Peyer's patch (tissue), 4 donors: ENCODE measurements at regions not wholly inside any gene's neighbourhood (a gene's known extent, or its start where the extent isn't known, plus 50 kb on each side); places are given as distances from the start of the nearest gene placed in this dataset.

Experiments used
- DNase-seq, 3 donors: peaks; one replicate each; pipeline ENCODE4 v3.0.0-alpha.2; 2017 to 2019
- H3K27ac ChIP-seq, 4 donors: fragments of 200-600 bp; sonication (generic); one replicate each; pipeline ENCODE4 v1.5.1; 2016 to 2019
- H3K27me3 ChIP-seq, 2 donors: fragments of 200-600 bp; sonication (generic); one replicate each; pipeline ENCODE4 v1.5.1; 2019
- H3K36me3 ChIP-seq, 3 donors: fragments of 200-600 bp; sonication (generic); one replicate each; pipeline ENCODE4 v1.5.1; 2016 to 2019
- H3K4me1 ChIP-seq, 4 donors: fragments of 200-600 bp; sonication (generic); one replicate each; pipeline ENCODE4 v1.5.1; 2016 to 2019
- H3K4me3 ChIP-seq, 4 donors: fragments of 200-600 bp; sonication (generic); 1 replicate in 3 of 4; 2 replicates in 1 of 4; pipeline ENCODE4 v1.5.1; 2016 to 2019; ENCODE audit warnings: mild to moderate bottlenecking in 1 of 4
- H3K9me3 ChIP-seq, 4 donors: fragments of 200-600 bp; sonication (generic); one replicate each; pipeline ENCODE4 v1.5.1; 2016 to 2019; ENCODE audit warnings: mild to moderate bottlenecking in 1 of 4
- POLR2A ChIP-seq, 2 donors: fragments of 450-650 bp; IDR thresholded peaks; one replicate each; pipeline ENCODE4 v1.5.1; 2017; ENCODE audit warnings: antibody characterized with exemption in 2 of 2, mild to moderate bottlenecking in 2 of 2, moderate library complexity in 2 of 2
- TF ChIP-seq, protein P1 (sequence below), 6 experiments: fragments of 450-650 bp in 4 of 6; fragments of 200-600 bp in 2 of 6; sonication (generic) in 1 of 6; IDR thresholded peaks; one replicate each; pipeline ENCODE4 v1.5.1; 2017 to 2019; ENCODE audit warnings: antibody characterized with exemption in 6 of 6, mild to moderate bottlenecking in 3 of 6, moderate library complexity in 1 of 6

DNA sequence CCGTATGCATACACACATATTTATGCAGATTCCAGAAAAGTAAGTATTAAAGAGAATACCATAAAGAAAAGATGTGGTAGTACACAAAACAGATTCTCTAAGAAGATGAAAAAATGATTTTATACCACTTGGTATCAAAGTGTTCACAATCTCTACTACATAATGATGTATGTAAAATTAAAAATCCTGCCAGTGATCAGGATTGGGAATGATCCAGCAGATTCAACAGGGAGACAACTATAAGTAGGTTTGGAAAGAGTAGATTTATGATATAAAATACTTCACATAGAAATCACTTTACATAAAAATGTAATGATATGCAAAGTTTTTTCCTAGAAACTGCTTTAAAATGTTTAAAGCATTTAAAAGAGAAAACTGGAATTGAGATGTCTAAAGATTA, 447.0 kb downstream of the CNTNAP4 start:
- TF ChIP-seq POLR2A (IDR thresholded peaks at IDR 0.05): no peak
- TF ChIP-seq, protein P1, sequence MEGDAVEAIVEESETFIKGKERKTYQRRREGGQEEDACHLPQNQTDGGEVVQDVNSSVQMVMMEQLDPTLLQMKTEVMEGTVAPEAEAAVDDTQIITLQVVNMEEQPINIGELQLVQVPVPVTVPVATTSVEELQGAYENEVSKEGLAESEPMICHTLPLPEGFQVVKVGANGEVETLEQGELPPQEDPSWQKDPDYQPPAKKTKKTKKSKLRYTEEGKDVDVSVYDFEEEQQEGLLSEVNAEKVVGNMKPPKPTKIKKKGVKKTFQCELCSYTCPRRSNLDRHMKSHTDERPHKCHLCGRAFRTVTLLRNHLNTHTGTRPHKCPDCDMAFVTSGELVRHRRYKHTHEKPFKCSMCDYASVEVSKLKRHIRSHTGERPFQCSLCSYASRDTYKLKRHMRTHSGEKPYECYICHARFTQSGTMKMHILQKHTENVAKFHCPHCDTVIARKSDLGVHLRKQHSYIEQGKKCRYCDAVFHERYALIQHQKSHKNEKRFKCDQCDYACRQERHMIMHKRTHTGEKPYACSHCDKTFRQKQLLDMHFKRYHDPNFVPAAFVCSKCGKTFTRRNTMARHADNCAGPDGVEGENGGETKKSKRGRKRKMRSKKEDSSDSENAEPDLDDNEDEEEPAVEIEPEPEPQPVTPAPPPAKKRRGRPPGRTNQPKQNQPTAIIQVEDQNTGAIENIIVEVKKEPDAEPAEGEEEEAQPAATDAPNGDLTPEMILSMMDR (IDR thresholded peaks at IDR 0.05): no peak
- H3K36me3 ChIP-seq: no peaks in the 10 kb centered on the region
- H3K4me3 ChIP-seq: no peak overlapping the region

DNA sequence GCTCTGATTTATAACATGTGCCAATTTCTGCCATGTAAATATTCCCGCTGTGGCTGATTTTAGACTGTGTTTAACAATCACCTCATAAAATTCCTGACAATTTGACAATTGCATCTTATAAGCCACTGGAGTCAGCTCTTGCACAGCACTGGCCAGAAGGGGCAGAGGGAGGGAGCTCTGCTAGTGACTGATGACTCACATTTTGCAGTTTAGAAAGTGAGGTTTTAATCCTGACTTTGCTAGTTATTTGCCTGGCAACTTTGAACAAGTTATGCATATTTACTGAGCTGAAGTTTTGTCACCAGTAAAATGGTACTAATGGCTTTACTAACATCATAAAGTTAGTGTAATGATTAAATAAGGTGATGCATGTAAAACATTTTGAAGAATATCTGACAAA, 452.3 kb downstream of the CNTNAP4 start:
- TF ChIP-seq, protein P1 (IDR thresholded peaks at IDR 0.05): no peak
- no peak for TF ChIP-seq POLR2A (IDR thresholded peaks at IDR 0.05)
- no peaks in the 10 kb centered on the region for H3K36me3 ChIP-seq
- H3K4me1 ChIP-seq: no peaks in the 10 kb centered on the region
- no peaks in the 10 kb centered on the region for H3K9me3 ChIP-seq
- no peak for DNase-seq
- no peak overlapping the region for H3K4me3 ChIP-seq
- no peak overlapping the region for H3K27ac ChIP-seq
- no peaks in the 10 kb centered on the region for H3K27me3 ChIP-seq

More for the DNA sequence above, 447.0 kb downstream of the CNTNAP4 start:
- H3K9me3 ChIP-seq: no peaks in the 10 kb centered on the region
- H3K27me3 ChIP-seq: no peaks in the 10 kb centered on the region
- no peak overlapping the region for H3K27ac ChIP-seq
- DNase-seq: no peak
- H3K4me1 ChIP-seq: no peaks in the 10 kb centered on the region

DNA sequence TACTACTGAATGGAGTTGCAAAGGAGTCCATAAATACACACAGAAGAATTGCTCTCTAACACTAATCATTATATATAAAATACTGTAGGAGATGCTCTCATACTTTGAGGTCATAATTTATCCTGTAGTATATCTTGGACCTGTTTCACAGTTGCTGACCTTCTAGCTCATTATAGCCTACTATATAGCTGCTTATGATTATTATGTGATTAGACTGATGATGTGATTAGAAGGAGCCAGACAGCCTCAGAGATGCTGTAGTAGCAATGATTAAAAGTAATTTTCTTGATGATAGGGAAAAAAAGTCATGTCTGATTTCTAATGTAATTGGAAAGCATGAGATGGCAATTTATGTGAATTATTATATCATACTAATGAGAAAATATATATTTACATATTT, 455.7 kb downstream of the CNTNAP4 start:
- H3K4me1 ChIP-seq: no peaks in the 10 kb centered on the region
- TF ChIP-seq POLR2A (IDR thresholded peaks at IDR 0.05): no peak
- TF ChIP-seq, protein P1 (IDR thresholded peaks at IDR 0.05): no peak
- H3K36me3 ChIP-seq: no peaks in the 10 kb centered on the region
- no peak overlapping the region for H3K27ac ChIP-seq
- no peaks in the 10 kb centered on the region for H3K9me3 ChIP-seq
- no peaks in the 10 kb centered on the region for H3K27me3 ChIP-seq
- no peak for DNase-seq
- H3K4me3 ChIP-seq: no peak overlapping the region

DNA sequence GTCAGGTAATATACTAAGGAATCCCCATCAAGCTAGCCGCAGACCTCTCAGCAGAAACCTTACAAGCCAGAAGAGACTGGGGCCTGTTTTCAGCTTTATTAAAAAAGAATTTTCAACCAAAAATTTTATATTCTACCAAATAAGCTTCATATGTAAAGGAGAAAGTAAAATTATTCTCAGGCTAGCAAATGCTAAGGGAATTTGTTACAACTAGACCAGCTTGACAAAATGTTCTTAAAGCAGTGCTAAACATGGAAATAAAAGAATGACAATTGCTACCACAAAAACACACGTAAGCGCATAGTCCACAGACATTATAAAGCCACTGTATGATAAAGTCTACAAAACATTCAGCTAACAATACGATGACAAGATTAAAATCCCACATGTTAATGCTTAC, 449.4 kb upstream of the MON1B start:
- no peak for DNase-seq
- no peaks in the 10 kb centered on the region for H3K27me3 ChIP-seq
- no peak for TF ChIP-seq POLR2A (IDR thresholded peaks at IDR 0.05)
- TF ChIP-seq, protein P1 (IDR thresholded peaks at IDR 0.05): no peak
- H3K4me3 ChIP-seq: no peak overlapping the region
- no peak overlapping the region for H3K27ac ChIP-seq
- H3K36me3 ChIP-seq: no peaks in the 10 kb centered on the region
- no peaks in the 10 kb centered on the region for H3K4me1 ChIP-seq
- H3K9me3 ChIP-seq: peaks cover 0 to 3% (median 0%) of the 10 kb centered on the region in 4 donors

DNA sequence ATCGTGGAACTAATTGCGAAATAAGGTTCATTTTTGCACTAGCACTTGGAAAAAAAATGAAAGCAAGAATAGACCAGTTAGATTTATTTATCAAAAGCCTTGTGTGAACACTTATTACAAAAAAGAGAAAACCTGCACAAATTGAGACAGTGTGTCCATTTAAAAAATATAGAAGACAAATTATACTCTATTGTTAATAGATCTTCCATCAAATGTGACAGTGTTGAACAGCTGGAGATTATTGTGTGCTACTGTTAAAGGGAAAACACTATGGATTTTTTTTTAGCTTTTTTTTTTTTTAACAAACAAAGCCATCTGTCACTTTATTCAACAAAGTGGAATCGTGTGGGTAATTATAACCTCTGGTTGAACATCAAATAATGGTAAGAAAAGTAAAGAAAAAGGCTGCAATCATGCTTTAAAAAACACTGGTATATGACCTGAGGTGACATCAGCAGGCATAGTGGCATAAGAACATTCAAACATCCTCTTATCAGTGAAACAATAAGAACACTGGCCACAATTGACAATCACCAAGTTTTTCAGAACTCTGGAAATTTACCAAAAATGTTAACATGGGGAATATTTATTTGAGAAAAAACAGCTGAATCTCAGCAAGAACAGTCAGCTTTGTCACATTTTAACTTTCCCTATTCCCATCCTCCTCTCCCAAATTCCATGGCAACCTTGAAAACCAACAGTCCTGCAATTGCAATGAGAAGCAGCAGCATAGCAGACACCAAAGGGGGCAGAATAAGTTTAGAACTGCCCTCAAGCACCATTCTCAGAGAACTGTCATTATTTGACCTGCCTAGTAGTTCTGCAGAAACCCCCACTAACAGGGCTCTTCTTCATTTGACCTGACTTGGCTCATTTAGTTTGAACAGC, 442.3 kb upstream of the MON1B start:
- H3K36me3 ChIP-seq: no peaks in the 10 kb centered on the region
- no peak overlapping the region for H3K4me3 ChIP-seq
- TF ChIP-seq, protein P1 (IDR thresholded peaks at IDR 0.05): no peak
- TF ChIP-seq POLR2A (IDR thresholded peaks at IDR 0.05): no peak
- H3K9me3 ChIP-seq: no peaks in the 10 kb centered on the region
- H3K4me1 ChIP-seq: no peaks in the 10 kb centered on the region
- H3K27ac ChIP-seq: no peak overlapping the region
- DNase-seq: no peak
- H3K27me3 ChIP-seq: no peaks in the 10 kb centered on the region
